ENCODE measurements at regions not wholly inside any gene's neighbourhood (a gene's known extent, or its start where the extent isn't known, plus 50 kb on each side); places are given as distances from the start of the nearest gene placed in this dataset.

- H3K27ac Mint-ChIP-seq, result no peak overlapping the region
- no peaks in the 10 kb centered on the region for H3K36me3 Mint-ChIP-seq (ENCODE audit: low read depth)
- H3K27me3 Mint-ChIP-seq, result no peaks in the 10 kb centered on the region
- no peak for DNase-seq
- H3K9me3 Mint-ChIP-seq, result no peaks in the 10 kb centered on the region
- H3K4me3 Mint-ChIP-seq, result no peak overlapping the region
- H3K4me1 Mint-ChIP-seq (ENCODE audit: low read depth), result peaks cover 4% of the 10 kb centered on the region
Measured at GRCh38 chr2:41723526-41723925, 324.3 kb upstream of the PKDCC start.

DNA sequence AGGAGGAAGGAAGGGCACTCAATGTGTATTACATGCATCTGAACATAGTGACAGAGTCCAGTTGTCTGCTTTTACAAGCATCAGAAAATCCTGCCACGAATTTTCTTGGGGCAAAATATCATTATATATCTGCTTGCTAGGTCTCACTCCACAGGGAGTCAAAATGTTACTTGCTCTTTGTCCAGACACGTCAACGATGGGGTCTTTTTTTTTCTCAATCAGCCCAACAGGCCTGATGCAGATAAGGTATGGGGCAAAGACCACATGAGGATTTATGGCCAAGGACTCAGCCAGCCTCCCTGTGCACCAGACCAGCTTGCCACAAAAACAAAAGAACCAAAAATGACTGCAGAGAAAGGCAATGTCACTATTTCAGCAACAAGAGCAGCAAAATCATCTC, 323.4 kb upstream of the PKDCC start:
- H3K27me3 Mint-ChIP-seq, result no peaks in the 10 kb centered on the region
- H3K4me3 Mint-ChIP-seq, result no peak overlapping the region
- no peak for DNase-seq
- H3K36me3 Mint-ChIP-seq (ENCODE audit: low read depth), result no peaks in the 10 kb centered on the region
- H3K27ac Mint-ChIP-seq, result no peak overlapping the region
- no peaks in the 10 kb centered on the region for H3K9me3 Mint-ChIP-seq
- peaks cover 4% of the 10 kb centered on the region for H3K4me1 Mint-ChIP-seq (ENCODE audit: low read depth)

GRCh38 chr2:41725901-41726300, 321.9 kb upstream of the PKDCC start:
- no peaks in the 10 kb centered on the region for H3K9me3 Mint-ChIP-seq
- no peak overlapping the region for H3K27ac Mint-ChIP-seq
- no peak overlapping the region for H3K4me3 Mint-ChIP-seq
- no peaks in the 10 kb centered on the region for H3K36me3 Mint-ChIP-seq (ENCODE audit: low read depth)
- H3K27me3 Mint-ChIP-seq, result no peaks in the 10 kb centered on the region
- DNase-seq, result no peak
- H3K4me1 Mint-ChIP-seq (ENCODE audit: low read depth), result no peaks in the 10 kb centered on the region

DNA sequence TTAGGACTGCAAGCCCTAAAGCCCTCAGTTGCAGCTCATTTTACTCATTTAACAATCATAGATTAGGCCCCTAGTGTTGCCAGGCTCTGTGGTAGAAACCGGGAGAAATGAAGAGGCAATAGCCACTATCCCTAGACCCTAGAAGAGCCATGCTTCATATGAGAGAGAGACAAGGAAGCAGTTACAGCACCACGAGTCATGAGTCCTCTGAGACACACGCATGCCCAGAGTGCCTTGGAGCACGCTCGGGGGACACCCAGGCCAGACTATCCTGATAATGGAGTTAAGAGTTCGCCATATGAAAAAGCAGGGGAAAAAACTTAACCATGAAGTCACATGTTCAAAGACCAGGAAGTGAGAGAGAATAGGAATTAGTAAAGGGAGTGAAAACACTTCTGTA, 321.5 kb upstream of the PKDCC start:
- no peaks in the 10 kb centered on the region for H3K27me3 Mint-ChIP-seq

GRCh38 chr2:41727152-41727551, 320.7 kb upstream of the PKDCC start:
- H3K4me1 Mint-ChIP-seq (ENCODE audit: low read depth), result no peaks in the 10 kb centered on the region
- DNase-seq, result no peak
- peaks cover 3% of the 10 kb centered on the region for H3K27me3 Mint-ChIP-seq
- no peak overlapping the region for H3K27ac Mint-ChIP-seq
- no peak overlapping the region for H3K4me3 Mint-ChIP-seq
- no peaks in the 10 kb centered on the region for H3K9me3 Mint-ChIP-seq
- H3K36me3 Mint-ChIP-seq (ENCODE audit: low read depth), result no peaks in the 10 kb centered on the region

More for the DNA sequence above, 321.5 kb upstream of the PKDCC start:
- Mint-ChIP-seq H3K4me3 (no peak overlapping the region), H3K9me3 (no peaks in the 10 kb centered on the region), H3K27ac (no peak overlapping the region), H3K4me1 (ENCODE audit: low read depth) (no peaks in the 10 kb centered on the region), H3K36me3 (ENCODE audit: low read depth) (no peaks in the 10 kb centered on the region)
- no peak for DNase-seq

DNA sequence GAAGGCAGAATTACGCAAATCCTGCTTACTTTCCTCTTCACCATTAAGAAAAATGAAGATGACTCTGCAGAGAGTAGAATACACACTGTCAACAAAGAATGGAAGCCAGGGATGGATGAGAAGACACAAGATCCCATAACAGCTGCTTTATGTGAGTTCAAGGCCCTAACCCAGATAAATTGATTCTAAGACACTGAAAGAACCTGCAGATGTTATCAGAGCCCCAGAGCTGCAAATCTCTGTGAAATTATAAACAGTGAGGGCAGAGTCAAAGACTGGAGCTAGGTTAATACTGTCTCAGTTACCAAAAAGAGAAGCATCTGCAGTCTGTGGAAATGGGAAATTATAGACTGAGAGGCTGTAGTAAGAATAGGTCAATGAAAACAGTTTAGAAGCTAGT, 320.1 kb upstream of the PKDCC start:
- no peaks in the 10 kb centered on the region for H3K4me1 Mint-ChIP-seq (ENCODE audit: low read depth)
- no peak overlapping the region for H3K27ac Mint-ChIP-seq
- no peak for DNase-seq
- H3K36me3 Mint-ChIP-seq (ENCODE audit: low read depth), result no peaks in the 10 kb centered on the region
- no peak overlapping the region for H3K4me3 Mint-ChIP-seq
- H3K27me3 Mint-ChIP-seq, result peaks cover 8% of the 10 kb centered on the region
- no peaks in the 10 kb centered on the region for H3K9me3 Mint-ChIP-seq

DNA sequence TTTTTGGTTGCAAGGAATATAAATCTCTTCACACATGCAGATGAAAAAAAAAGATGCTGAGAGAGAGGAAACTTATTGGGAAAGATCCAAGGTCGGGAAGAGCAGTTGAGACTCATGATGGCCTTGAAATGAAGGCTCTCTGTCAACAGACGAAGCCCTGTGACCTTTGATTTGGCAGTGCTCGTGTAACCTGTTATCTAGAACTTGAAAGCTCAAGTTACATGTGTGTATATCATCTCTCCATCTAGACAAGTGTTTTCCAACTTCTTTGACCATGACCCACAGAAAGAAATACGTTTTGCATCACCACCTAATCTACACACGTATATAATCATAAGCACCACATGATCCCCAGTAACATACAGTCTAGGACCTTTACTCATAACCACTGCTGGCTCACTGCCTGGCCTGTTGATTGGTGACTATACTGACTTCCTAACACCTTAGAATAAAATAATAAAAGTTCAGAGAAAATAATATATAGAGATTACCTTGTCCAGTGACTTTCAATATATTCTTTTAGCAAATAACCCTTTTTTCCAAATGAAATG, 319.0 kb upstream of the PKDCC start:
- Mint-ChIP-seq H3K9me3 (no peaks in the 10 kb centered on the region), H3K27ac (no peak overlapping the region), H3K27me3 (peaks cover 8% of the 10 kb centered on the region), H3K4me3 (no peak overlapping the region), H3K4me1 (ENCODE audit: low read depth) (no peaks in the 10 kb centered on the region), H3K36me3 (ENCODE audit: low read depth) (no peaks in the 10 kb centered on the region)
- no peak for DNase-seq

DNA sequence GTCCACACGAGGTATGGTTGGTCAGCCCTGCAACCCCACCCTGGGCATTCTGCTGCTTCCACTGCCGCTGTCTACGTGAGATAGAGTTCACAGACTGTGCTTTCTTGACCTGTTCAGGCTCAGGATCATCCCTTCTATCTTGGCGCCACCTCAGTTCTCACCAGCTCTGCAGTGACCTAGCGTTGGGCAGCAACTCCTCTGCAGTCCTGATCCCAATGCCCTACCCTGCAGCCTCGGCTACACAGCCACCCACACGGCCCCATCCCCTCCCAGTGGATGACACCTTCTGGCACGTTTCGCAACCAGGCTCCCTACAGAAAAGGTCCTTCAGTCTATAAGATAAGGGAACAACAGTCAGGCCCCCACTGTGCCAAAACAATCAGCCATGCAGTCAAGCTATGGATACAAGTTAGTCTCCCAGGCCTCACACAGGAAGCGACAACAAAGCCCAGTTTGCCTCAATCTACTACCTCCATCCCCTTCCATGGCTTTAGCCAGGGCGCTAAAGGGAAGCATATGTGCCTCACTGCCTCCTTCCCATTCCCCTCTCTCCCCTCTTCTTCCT, 317.9 kb upstream of the PKDCC start:
- Mint-ChIP-seq H3K4me3 (no peak overlapping the region), H3K27me3 (peaks cover 8% of the 10 kb centered on the region), H3K27ac (no peak overlapping the region), H3K36me3 (ENCODE audit: low read depth) (no peaks in the 10 kb centered on the region), H3K4me1 (ENCODE audit: low read depth) (no peaks in the 10 kb centered on the region), H3K9me3 (no peaks in the 10 kb centered on the region)
- no peak for DNase-seq

DNA sequence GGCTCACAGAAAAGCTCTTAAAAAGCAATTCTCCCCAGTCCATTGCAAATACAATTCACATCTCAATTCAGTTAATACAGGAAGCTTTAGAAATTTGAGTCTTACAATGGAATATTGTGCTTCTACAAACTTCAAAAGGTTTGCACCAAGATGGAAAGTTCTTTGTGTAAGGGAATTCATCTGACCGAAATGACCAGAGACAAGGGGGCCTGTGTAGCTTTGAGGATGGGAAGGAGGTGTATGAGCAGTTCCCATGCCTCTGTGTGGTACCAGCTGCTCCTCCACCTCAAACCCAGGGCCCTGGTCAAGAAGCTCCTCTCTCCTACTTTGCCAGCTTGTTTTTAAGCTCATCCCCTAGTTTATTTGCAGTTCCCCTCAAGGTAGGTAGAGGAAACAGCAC, 312.8 kb upstream of the PKDCC start:
- no peak for DNase-seq
- H3K27ac Mint-ChIP-seq, result no peak overlapping the region
- no peaks in the 10 kb centered on the region for H3K36me3 Mint-ChIP-seq (ENCODE audit: low read depth)

GRCh38 chr2:41735476-41735875, 312.3 kb upstream of the PKDCC start:
- no peaks in the 10 kb centered on the region for H3K36me3 Mint-ChIP-seq (ENCODE audit: low read depth)
- no peak for DNase-seq
- H3K4me1 Mint-ChIP-seq (ENCODE audit: low read depth), result no peaks in the 10 kb centered on the region
- no peak overlapping the region for H3K4me3 Mint-ChIP-seq
- H3K27me3 Mint-ChIP-seq, result peaks cover 14% of the 10 kb centered on the region
- H3K27ac Mint-ChIP-seq, result no peak overlapping the region
- peaks cover 2% of the 10 kb centered on the region for H3K9me3 Mint-ChIP-seq

More for the DNA sequence above, 312.8 kb upstream of the PKDCC start:
- H3K9me3 Mint-ChIP-seq, result peaks cover 2% of the 10 kb centered on the region
- no peaks in the 10 kb centered on the region for H3K4me1 Mint-ChIP-seq (ENCODE audit: low read depth)
- peaks cover 12% of the 10 kb centered on the region for H3K27me3 Mint-ChIP-seq
- H3K4me3 Mint-ChIP-seq, result no peak overlapping the region

DNA sequence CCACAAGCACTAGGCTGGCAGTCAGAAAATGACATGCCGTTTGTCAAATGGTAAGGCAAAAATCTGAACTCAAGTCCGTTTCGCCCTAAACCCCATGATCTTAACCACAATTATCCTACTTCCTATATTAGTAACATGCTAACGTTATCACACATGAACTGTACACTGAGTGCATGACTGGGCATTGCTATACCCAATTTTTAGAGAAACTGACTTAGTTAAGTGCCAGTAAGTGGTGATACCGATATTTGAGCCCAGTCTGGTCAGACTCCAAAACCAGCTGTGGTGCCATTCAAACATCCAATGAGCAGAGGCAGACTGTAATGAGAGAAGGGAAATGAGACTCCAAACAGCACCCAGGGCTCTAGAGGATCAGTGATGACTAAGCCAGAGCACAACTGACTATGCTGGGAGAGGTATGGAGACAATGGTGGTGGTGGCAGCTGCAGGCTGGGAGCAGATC, 311.7 kb upstream of the PKDCC start:
- H3K36me3 Mint-ChIP-seq (ENCODE audit: low read depth), result no peaks in the 10 kb centered on the region
- no peak overlapping the region for H3K27ac Mint-ChIP-seq
- no peak overlapping the region for H3K4me3 Mint-ChIP-seq
- peaks cover 14% of the 10 kb centered on the region for H3K27me3 Mint-ChIP-seq
- peaks cover 2% of the 10 kb centered on the region for H3K9me3 Mint-ChIP-seq
- no peaks in the 10 kb centered on the region for H3K4me1 Mint-ChIP-seq (ENCODE audit: low read depth)
- DNase-seq, result no peak

DNA sequence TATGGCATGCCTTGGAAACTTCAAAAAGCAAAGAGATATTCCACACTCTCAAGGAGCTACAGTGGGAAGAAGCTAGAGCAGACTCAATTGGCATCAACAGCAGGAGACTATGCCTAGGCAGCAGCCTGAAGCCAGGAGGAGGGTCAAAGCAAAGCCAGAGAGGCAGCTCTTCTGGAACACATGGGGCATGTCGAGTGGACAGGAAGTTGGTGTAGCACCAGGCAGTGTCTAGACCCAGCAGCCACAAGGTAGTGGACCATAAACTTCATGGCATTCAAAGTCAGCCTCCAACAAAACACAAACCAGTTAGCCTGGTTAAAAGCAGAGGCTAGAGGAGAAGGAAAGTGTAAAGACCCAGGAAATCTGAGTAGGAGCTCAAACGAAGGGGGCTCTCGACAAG, 311.2 kb upstream of the PKDCC start:
- Mint-ChIP-seq H3K27ac (no peak overlapping the region), H3K27me3 (peaks cover 14% of the 10 kb centered on the region), H3K4me3 (no peak overlapping the region)

GRCh38 chr2:41737888-41738287, 309.9 kb upstream of the PKDCC start:
- peaks cover 2% of the 10 kb centered on the region for H3K9me3 Mint-ChIP-seq
- no peak overlapping the region for H3K27ac Mint-ChIP-seq
- H3K27me3 Mint-ChIP-seq, result peaks cover 6% of the 10 kb centered on the region
- H3K4me3 Mint-ChIP-seq, result no peak overlapping the region
- no peak for DNase-seq
- no peaks in the 10 kb centered on the region for H3K4me1 Mint-ChIP-seq (ENCODE audit: low read depth)
- H3K36me3 Mint-ChIP-seq (ENCODE audit: low read depth), result no peaks in the 10 kb centered on the region

More for the DNA sequence above, 311.2 kb upstream of the PKDCC start:
- Mint-ChIP-seq H3K9me3 (peaks cover 2% of the 10 kb centered on the region), H3K4me1 (ENCODE audit: low read depth) (no peaks in the 10 kb centered on the region), H3K36me3 (ENCODE audit: low read depth) (no peaks in the 10 kb centered on the region)
- no peak for DNase-seq

GRCh38 chr2:41741951-41742595, 305.7 kb upstream of the PKDCC start:
- no peak overlapping the region for H3K27ac Mint-ChIP-seq
- DNase-seq, result no peak
- peaks cover 2% of the 10 kb centered on the region for H3K9me3 Mint-ChIP-seq
- no peaks in the 10 kb centered on the region for H3K36me3 Mint-ChIP-seq (ENCODE audit: low read depth)
- H3K4me1 Mint-ChIP-seq (ENCODE audit: low read depth), result no peaks in the 10 kb centered on the region
- H3K4me3 Mint-ChIP-seq, result no peak overlapping the region
- peaks cover 10% of the 10 kb centered on the region for H3K27me3 Mint-ChIP-seq

DNA sequence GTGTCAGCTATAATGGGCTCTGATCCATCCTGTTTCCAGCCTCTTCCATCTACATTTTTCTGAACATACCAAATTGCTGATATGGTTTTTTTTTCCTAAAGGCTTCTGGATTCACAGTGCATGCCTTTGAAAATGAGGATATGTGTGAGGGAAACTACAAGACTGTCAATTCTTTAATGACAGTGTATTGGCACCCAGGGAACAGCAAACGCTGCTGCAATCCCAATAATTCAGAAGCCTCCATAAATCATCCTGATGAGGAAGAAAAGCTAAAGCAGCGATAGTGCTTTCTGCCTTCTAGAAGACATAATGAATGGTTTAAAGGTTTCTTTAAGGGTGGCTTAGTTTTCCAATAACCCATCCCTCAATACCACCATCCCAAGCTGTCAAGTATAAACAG, 304.5 kb upstream of the PKDCC start:
- peaks cover under 1% of the 10 kb centered on the region for H3K9me3 Mint-ChIP-seq
- no peaks in the 10 kb centered on the region for H3K4me1 Mint-ChIP-seq (ENCODE audit: low read depth)
- no peak overlapping the region for H3K27ac Mint-ChIP-seq
- H3K36me3 Mint-ChIP-seq (ENCODE audit: low read depth), result no peaks in the 10 kb centered on the region
- no peak overlapping the region for H3K4me3 Mint-ChIP-seq
- DNase-seq, result no peak
- peaks cover 8% of the 10 kb centered on the region for H3K27me3 Mint-ChIP-seq

Data from activated T-cell treated with anti-CD3 and anti-CD28 coated beads, Interleukin-2, amount 50 U/mL, for 24 hours (primary cell).